HG02938 (cell line): ENCODE measurements at regions not wholly inside any gene's neighbourhood (a gene's known extent, or its start where the extent isn't known, plus 50 kb on each side); places are given as distances from the start of the nearest gene placed in this dataset.
"Not testable (repeated sequence)": the region's sequence is repeated elsewhere in the genome, so short reads cannot be mapped to it uniquely, and the experiment has no call there.

Experiments used
- ATAC-seq: cut with Tn5 transposase; IDR thresholded peaks from one replicate; pipeline ENCODE4 v1.9.1; 2021; ENCODE audit warnings: mild to moderate bottlenecking, moderate library complexity; ENCODE audit not compliant: unreplicated experiment

DNA sequence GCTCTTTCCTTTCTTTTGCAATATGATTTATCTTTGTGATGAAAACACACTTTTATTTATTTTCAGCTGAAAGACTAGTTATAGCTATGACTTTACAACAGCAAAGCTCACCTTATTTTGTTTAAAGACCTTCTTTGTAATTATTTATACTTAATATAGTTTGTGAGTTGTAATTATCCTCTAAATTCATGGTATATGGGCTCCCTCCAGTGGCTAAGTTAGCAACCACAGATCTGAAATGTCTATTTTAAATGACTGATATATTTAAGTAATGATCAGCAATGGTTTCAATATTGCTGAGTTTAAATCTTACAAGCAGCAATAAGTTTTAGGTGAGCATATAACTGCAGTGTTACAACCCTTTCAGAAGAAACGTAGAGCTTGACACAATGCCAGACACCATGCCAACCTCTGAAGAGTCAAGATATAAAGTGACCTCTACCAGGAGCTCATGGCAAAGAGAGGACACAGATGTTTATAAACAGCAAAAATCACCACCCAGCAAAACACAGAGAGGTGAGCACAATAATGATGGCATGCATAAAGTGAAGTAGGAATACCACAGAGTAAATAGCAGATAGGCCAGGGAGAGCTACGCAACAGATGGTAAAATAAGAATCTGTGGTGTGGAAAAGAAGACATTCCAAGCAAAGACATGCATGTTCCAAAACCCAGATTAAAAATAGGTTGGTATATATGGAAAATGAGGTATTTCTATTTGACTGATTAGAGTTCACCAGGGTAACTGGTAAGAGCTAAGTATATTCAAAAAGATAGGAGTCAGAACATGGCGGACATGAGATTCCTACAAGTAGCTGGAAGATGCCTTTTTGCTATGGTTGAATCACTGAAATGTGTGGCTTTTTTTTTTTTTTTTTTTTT, 143.7 kb upstream of the ZNF385D start:
- no peak for ATAC-seq

DNA sequence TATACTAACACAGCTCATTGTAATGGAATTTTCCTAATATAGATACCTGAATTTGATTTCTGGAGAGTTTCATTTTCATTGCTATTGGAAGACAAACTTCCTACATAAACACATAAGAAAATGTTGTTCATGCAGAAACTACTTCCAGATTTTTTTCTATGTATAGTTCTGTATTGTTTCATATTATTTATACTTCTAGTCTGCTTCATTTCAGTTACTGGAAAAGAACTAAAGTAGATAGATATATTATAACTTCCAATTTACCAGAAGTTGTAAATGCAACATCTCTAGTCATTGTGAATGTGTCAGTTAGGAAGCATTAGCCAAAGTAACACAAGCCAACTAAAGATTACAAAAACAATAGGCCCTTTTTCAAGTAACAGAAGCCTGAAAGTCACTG, 147.3 kb upstream of the ZNF385D start:
- ATAC-seq: no peak

DNA sequence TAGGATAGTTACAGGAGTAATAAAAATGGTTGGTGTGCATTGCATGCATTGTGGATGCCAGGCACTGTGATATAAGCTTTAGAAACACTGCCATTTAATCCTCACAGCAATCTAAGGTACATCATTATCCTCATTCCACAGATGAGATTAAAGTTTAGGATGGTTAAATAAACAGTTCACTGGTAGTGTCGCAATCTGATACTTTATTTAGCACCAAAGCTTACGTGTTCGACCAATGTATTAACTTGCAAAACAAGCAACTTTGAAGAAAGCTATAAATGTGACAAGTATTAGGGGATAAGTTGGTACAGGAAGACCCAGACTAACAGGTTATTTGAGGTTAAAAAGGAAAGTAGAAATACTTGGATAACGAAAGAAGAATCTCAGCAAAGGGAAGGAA, 150.5 kb upstream of the ZNF385D start:
- ATAC-seq: no peak

DNA sequence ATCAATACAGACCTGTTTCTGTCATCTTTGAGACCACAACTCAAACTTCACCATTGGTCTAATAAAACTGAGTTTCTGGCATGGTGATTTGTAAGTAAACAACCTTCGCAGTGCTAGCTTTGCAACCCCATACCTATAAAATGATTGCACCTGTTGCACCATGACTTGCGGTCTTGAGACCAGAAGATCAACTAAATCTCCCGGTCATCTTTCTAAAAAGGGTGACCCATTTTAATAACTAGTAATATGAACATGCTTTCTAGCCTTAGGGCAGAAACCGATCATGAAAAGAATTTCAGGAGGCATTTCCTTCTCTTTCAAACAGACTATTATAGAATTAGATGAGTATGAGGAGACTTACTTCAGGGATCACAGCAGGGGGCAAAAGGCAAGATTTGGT, 151.9 kb upstream of the ZNF385D start:
- ATAC-seq: no peak

DNA sequence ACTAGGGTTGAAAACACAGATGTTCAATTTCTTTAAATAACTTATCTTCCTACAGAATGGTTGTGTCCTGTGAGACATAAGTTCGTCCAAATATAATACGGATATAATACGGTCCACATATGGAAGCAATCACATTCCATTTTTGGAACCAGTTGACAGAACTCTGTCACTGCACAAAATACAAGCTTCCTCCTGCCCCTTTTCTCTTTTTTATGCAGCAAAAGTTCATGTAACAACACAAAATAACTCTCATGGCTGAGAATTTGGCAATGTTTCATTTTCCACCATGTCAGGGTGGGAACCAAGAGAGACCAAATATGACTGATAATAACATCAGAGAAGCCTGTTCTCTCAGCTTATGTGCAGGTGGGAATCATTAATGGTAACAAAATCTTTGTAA, 158.1 kb upstream of the ZNF385D start:
- no peak for ATAC-seq

DNA sequence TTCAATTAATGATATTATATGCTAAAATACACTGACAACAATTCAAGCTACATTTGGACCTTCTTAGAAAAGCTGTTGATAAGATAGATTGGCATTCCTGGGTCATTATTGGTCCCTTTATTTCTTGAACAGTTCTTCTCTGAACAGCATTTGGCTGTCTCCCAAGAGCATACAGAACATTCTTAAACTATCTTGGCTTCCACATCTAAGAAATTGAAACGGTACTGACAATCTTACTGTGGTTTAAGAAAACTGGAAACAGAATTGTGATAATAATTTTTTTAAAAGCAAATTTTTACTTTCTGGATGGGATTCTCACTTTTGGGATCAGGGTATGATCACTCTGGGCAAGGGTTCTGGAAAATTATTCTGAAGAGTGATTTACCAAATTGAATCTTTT, 161.7 kb upstream of the ZNF385D start:
- no peak for ATAC-seq

DNA sequence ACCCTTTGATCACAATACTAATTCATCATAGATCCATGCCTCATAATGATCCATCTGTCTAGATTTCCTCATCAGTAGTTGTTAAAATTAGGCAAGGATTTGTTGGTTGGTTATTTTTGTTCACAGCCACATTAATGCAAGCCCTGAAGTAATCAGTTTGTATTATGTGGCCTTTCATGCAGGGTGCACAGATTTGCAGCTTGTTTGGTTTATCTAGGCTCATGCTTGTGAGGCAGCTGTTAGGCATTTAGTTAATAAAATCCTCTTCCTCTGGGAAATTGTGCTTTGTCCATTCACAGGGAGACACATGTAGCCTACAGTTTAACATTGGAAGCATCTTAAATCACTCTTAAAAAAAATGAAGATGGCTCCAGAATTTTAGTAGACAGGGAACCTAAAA, 162.8 kb upstream of the ZNF385D start:
- ATAC-seq: no peak

DNA sequence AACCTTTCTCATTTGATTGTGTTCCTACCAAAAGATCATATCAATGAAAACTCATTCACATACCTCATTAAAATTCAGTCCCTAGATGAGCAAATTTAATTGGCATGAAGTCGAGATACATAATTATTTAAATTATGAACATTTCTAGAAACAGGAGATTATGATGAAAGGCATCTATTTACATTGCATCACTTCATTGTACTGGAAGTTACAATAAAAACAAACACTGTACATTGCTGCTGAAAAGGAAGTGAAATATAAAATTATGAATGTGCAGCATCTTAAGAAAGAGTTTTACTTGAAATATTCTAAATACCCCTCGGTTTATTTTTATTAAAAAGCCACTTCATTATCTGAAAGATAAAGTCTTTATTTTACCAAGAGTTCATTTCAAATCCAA, 163.4 kb upstream of the ZNF385D start:
- ATAC-seq: no peak

DNA sequence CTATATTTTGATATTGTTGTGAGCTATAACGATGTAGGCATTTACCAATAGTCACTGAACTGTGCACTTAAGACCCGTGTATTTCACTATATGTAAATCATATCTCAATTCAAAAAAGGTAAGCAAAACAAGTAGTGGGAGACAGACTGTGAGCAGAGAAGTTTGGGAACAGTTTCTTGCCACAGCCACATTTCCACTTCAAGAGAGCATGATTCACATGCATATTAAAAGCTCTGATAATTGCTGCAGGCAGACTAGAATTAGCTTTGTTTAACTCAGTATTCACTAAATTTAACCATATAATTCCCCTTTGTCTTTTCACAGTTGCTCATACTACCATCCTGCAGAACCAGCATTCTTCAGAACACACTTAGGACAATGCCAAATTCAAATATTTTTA, 168.4 kb upstream of the ZNF385D start:
- no peak for ATAC-seq

DNA sequence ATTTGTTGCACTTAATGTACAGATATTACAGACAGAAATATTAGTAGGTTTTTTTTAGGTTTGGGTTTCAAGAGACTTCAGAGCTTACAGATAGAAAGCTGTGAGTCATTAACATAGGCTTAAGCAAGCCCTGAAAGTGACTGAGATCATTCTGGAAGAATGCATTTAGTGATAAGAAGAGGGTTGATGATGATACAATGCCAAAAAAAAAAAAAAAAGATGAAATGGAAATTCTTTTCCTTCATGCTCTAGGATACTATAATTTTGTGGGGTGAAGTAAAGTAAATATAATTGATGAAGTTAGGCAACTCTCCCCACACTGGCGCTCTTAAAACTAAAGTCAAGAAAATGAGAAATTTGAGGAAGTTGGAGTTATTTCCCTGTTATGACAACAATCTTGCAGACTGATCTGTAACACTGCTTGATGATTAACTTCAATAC, 169.4 kb upstream of the ZNF385D start:
- no peak for ATAC-seq

DNA sequence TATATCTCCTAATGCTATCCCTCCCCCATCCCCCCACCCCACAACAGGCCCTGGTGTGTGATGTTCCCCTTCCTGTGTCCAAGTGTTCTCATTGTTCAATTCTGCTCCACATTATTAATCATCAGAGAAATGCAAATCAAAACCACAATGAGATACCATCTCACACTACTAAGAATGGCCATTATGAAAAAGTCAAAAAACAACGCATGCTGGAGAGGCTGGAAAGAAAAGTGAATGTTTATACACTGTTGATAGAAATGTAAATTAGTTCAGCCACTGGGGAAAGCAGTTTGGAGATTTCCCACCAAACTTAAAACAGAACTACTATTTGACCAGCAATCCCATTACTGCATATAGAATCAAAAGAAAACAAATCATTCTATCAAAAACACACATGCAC, 172.1 kb upstream of the ZNF385D start:
- not testable (repeated sequence) for ATAC-seq

DNA sequence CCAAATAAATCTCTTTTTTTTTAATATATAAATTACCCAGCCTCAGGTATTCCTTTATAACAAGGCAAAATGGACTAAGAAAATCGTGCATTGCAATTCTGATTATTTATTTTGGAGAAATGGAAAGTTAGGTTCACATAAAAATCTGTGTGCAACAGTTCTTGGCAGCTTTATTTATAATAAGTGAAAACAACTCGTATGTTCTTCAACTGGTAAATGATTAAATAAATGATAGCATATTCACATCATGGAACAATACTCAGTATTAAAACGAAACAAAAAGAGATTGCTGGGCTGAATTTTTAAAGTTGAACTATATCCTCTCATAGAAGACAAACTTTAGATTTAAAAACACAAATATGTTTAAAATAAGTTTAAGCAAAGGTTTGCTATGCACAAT, 176.3 kb upstream of the ZNF385D start:
- no peak for ATAC-seq

DNA sequence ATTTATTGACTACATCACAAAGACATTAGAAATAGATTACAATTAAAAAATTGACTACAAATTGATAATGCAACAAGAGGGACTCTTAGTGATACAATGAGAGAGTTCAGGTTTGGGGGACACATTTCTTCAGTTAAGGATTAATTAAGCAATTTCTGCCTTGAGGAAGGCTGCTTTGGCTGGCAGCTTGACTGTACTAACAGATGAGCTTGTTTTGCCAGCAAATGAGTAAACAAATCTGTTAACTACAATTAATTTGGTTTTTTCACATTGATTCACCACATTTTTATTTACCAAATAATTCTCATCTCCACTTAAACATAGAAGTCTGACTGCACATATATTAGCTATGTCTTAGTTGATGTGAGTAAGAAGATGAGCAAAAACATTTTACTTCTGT, 183.6 kb upstream of the ZNF385D start:
- ATAC-seq: no peak

DNA sequence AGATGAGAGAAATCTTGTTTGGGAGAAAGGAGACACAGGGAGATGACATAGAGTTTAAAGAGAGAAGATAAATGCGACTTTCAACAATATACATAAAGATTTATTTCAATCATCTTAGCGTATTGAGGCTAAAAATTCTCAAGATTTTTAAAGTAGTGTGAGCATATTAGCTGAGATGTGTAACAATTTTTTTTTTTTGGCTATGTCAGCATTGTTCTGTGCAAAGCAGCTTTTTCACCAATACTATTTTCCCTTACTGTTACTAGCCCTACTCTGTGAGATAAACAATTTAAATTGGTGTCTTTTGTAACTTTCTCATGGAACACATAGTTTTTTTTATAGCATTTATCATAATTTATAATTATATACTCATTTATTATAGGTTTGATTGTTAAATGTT, 185.2 kb upstream of the ZNF385D start:
- ATAC-seq: no peak

DNA sequence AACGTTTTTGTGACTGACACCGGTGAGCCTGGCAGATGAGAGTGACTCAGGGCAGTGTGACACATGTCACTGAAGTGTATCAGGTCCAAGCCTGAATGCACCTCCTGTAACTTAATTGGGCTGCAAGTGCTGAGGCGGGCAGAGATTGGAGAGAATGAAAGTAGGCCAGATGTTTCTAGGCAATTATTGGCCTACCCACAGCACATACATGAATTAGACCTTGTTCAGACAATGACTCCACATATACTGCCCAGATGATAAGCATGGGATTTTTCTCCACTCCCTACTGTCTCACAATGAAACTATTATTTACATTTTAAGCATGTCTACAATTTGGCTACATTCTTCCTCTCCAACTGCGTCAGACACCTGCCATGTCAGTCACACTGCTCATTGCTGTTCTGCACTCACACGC, 187.3 kb upstream of the ZNF385D start:
- no peak for ATAC-seq

DNA sequence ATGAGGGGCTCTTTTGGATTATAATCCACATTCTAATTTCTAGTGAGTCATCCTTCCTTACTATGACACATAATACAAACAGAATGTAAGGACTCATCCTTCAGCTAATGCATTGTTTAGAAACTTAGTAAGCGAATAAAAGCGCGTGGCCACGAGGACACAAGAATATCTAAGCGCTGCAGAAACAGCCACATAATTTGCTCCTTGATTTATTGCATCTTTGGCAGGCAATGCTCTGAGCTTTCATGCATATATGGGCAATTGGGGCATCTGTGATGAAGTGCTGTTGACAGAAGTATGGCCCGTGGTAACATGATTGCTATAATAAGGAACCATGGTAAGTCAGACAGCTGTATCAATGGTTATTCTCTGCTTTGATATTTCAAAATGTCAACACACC, 191.3 kb upstream of the ZNF385D start:
- no peak for ATAC-seq

DNA sequence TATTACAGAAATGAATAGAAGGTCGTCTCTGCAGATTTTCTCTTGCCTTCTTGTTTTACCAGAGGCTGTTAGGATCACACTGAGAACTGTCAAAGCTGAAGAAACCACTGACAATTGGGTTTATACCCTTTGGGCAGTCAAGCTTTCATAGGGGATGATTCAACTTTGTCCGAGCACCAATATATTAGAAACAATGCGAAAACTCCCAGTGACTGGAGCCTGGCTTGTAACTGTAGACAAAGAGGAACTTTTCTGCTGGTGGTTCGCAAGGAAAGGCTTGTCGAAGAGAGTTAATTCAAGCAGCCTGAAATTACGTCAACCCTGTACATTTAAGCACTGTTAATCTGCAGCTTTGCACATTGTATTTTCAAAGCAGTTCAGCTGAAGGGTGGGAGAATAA, 193.2 kb upstream of the ZNF385D start:
- no peak for ATAC-seq

DNA sequence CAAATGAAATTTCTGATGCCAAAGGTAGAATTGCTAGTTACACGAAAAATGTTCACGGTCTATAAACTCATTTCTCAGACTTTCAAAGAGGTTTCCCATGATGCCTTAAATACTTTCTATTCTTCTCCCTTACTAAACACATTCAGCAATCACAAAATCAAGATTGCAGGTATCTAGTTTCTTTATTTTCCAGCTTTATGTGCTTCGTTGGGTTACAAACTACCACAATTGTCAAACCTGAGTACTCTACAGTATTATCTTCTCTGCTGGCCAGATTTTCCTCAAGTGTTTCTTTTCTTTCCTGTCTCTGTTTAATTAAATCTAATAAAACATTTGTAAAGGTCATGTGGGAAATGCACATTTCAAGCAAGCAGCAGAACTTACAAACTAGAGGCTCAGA, 201.8 kb upstream of the ZNF385D start:
- ATAC-seq: no peak

DNA sequence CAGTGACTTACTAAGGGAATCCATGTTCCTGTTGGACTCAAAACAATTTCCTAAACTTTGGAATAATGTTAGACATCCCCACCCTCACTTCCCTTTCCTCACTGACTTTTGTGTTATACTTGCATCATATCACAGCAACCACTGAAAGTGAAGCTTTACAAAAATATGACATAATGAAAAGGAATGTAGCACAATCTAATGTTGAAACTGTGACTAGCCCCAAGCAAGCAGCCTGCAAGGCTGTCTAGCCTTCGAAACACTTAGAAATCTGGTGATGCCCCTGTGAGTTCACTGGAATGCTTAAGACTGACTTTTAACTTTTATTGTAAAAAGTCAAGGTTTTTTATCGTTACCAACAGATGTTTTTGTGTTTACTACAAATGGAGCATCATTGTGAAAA, 203.7 kb upstream of the ZNF385D start:
- ATAC-seq: no peak

DNA sequence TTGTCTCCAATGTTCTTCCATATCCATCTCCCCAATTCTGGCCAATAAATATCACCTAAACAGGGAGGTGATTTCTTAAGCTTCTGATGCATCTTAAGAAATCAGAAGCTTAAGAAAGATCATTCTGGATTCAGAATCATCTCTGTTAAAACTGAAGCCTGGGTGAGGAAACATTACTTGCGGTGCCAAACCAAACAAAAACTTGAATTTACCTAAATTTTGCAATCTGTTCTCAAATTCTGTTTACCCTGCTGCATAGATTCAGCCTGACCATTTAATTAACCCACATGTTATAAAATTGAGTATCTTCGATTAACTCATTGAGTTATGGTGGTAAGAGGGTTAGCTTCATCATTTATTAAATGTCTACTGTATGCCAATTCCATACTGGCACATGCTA, 204.4 kb upstream of the ZNF385D start:
- no peak for ATAC-seq

DNA sequence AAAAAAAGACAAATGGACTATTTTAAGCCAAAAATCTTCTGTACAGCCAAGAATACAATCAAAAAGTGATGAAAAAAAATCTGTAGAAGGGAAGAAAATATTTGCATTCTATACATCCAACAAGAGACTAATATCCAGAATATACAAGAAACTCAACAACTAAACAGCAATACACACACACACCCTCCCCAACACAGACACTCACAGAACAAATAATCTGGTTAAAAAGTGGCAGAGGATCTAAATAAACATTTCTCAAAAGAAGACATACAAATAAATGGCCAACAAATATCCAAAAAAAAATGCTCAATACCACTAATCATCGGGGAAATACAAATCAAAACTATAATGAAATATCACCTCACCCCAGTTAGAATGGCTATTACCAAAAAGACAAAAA, 209.0 kb upstream of the ZNF385D start:
- ATAC-seq: no peak

DNA sequence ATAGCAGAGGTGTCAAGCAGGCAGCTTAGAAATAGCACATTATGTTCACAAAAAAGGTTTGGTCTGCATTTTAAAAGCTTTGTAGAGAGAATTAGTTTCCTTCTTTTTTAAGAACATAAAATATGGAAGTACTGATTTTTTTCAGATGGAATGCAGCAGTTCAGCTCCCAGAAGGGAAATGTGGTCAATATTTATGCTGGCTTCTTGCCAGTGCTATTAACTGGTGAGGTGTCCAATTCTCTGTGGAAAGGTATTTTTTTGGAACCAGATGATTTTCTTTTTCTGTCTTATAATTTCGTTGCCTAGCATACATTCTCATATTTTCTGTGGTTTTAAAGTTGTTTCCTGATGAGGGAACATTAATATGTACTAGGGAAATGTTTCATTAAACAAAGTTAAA, 211.4 kb upstream of the ZNF385D start:
- ATAC-seq: no peak

DNA sequence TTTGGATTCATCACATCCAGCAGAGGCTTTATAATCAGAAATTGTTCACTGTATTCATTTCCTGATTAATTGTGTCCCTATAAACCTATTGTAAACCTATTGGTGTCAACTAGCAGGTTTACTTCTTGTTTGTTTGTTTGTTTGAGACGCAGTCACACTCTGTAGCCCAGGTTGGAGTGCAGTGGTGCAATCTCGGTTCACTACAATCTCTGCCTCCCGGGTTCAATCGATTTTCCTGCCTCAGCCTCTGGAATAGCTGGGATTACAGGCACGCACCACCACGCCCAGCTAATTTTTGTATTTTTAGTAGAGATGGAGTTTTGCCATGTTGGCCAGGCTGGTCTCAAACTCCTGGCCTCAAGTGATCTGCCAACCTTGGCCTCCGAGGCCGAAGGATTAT, 215.4 kb upstream of the ZNF385D start:
- not testable (repeated sequence) for ATAC-seq
